ENCODE measurements at regions not wholly inside any gene's neighbourhood (a gene's known extent, or its start where the extent isn't known, plus 50 kb on each side); places are given as distances from the start of the nearest gene placed in this dataset.

GRCh38 chr1:219401724-219402625 is 210.9 kb downstream of the ZC3H11B start:
- no peak overlapping the region for H3K4me3 Mint-ChIP-seq
- peaks cover 12% of the 10 kb centered on the region for H3K4me1 Mint-ChIP-seq
- DNase-seq, result no peak
- H3K9me3 Mint-ChIP-seq, result peaks cover 15% of the 10 kb centered on the region
- H3K36me3 Mint-ChIP-seq (ENCODE audit: low read depth), result peaks cover 9% of the 10 kb centered on the region
- peaks cover 3% of the 10 kb centered on the region for H3K27me3 Mint-ChIP-seq (ENCODE audit: low read depth, poor library complexity)
- H3K27ac Mint-ChIP-seq, result no peak overlapping the region
- TF ChIP-seq CTCF (IDR thresholded peaks at IDR 0.05), result no peak

GRCh38 chr1:219399446-219399845 is 213.5 kb downstream of the ZC3H11B start:
- no peak for DNase-seq
- TF ChIP-seq CTCF (IDR thresholded peaks at IDR 0.05), result no peak
- H3K27ac Mint-ChIP-seq, result no peak overlapping the region
- H3K4me3 Mint-ChIP-seq, result no peak overlapping the region
- H3K36me3 Mint-ChIP-seq (ENCODE audit: low read depth), result peaks cover 32% of the 10 kb centered on the region
- H3K27me3 Mint-ChIP-seq (ENCODE audit: low read depth, poor library complexity), result peaks cover 3% of the 10 kb centered on the region
- H3K9me3 Mint-ChIP-seq, result peaks cover 39% of the 10 kb centered on the region
- no peaks in the 10 kb centered on the region for H3K4me1 Mint-ChIP-seq

- DNase-seq, result no peak
- Mint-ChIP-seq H3K9me3 (peaks cover 42% of the 10 kb centered on the region), H3K4me1 (no peaks in the 10 kb centered on the region), H3K36me3 (ENCODE audit: low read depth) (peaks cover 35% of the 10 kb centered on the region), H3K27me3 (ENCODE audit: low read depth, poor library complexity) (peaks cover 3% of the 10 kb centered on the region), H3K4me3 (no peak overlapping the region), H3K27ac (no peak overlapping the region)
- no peak for TF ChIP-seq CTCF (IDR thresholded peaks at IDR 0.05)
These were observed 214.0 kb downstream of the ZC3H11B start for GRCh38 chr1:219398815-219399396.

- TF ChIP-seq CTCF (IDR thresholded peaks at IDR 0.05), result no peak
- H3K27ac Mint-ChIP-seq, result no peak overlapping the region
- H3K4me1 Mint-ChIP-seq, result no peaks in the 10 kb centered on the region
- no peak for DNase-seq
- H3K9me3 Mint-ChIP-seq, result peaks cover 48% of the 10 kb centered on the region
- no peak overlapping the region for H3K4me3 Mint-ChIP-seq
- H3K27me3 Mint-ChIP-seq (ENCODE audit: low read depth, poor library complexity), result peaks cover 3% of the 10 kb centered on the region
- peaks cover 35% of the 10 kb centered on the region for H3K36me3 Mint-ChIP-seq (ENCODE audit: low read depth)
These were observed 215.4 kb downstream of the ZC3H11B start for GRCh38 chr1:219397511-219397910.

GRCh38 chr1:219391297-219391696 is 217.6 kb downstream of the LYPLAL1 start:
- DNase-seq, result no peak
- Mint-ChIP-seq H3K4me1 (peaks cover 9% of the 10 kb centered on the region), H3K27me3 (ENCODE audit: low read depth, poor library complexity) (no peaks in the 10 kb centered on the region), H3K9me3 (peaks cover 26% of the 10 kb centered on the region), H3K4me3 (no peak overlapping the region), H3K27ac (no peak overlapping the region), H3K36me3 (ENCODE audit: low read depth) (peaks cover 19% of the 10 kb centered on the region)
- TF ChIP-seq CTCF (IDR thresholded peaks at IDR 0.05), result no peak
